ENCODE measurements at regions not wholly inside any gene's neighbourhood (a gene's known extent, or its start where the extent isn't known, plus 50 kb on each side); places are given as distances from the start of the nearest gene placed in this dataset.

DNA sequence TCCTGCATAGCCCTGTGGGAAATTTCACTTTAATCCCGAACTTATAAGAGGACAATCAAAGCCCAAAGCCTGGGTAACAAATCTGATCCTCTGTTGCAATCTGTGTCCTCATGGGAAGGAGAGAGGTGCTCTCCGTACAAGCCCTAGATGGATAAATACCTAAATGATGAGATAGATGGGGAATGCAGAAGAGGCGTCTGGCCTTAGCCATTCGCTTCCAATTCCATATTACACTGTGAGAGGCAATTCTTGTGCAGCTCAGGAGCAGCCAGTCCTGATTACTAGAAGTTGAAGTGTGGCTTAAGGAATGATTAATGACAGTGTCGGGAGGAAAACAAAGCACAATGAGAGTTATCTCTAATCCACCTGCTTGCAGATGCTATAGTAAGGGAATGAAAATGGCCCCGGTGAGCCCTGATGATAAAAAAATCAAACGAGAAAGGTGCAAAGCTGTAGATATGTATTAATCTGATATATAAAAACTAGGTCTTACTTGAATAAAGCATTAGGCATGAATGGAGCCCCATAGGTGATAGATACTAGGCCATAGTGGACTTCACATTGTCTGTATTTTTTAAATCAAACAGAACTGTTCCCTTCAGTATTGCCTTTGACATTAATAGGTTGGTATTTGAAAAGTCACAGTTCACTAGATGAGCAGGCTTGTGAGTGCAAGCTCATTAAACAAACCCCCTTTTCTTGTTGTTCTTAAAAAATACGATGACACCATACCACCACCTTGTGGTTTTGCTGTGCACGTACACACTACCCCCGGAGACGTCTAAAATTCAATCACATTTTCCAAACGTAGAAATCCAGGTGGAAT, 54.2 kb upstream of the TMCO5A start:
- no peak for DNase-seq

DNA sequence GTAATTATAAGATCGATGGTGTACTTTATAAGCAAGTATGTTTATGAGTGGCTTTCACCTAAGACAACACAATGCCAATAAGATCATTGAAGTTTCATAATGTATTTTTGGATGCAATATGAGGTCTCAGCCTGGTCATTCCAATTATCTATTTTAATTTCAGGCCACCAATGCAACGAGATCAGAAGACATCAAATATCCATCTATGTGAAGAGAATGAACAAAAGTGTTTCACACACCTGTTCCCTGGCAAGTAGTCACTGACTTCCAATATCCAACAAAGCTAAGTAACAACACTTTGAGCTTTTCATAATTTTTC, 53.6 kb upstream of the TMCO5A start:
- DNase-seq, result no peak

DNA sequence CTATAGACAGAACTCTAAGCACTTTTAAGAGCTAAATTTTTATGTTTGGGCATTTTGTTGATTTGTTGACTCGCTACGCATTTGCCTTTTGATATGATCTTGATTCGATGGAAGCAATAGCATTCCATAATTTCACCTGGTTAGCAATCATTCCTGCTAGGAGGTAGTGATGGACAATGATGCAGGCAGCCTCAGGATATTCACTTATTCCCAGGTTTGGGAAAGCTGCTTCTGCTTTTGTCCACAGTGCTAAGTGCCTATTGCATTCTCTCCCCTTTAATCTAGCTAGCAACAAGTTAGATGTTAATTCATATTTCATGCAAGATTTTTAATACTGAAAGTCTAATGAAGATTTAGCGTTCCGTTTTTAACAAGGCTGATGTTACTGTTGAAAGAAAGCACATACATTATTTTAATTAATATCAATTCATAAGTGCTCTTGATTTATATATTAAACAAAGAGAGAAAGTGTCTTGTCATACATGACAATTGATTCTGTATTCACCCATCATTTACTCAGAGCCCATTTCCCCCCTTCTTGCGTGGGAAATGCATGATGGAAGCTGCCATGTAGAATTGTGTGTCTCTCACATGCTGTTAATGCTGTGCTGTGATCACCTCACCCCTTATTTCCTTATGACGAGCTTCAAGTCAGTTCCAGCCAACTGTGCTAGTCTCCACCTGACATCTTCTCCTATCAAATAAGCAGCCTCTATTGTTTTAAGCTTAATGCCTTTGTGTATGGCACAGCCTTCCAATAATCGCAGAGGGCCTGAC, 53.0 kb upstream of the TMCO5A start:
- DNase-seq, result no peak

DNA sequence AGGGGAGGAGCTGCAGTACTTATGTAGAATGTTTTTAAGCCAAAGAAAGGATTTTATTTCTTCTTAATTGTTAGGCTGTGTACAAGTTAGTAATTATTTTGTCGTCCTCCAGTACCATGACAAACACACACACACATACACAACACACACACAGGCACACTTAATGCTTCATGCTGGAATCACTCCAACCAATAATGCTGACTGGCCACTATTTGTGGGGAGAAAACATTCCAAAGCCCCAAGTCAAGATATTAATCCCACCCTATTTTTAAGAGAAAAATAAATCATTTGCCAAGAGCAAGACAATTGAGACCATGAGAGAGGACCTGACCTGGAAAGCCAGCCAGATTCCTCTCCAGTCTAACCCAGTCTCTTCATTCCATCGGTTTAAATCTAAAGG, 51.8 kb upstream of the TMCO5A start:
- no peak for DNase-seq

Measured in SW 1271 (cell line).